ENCODE measurements at regions not wholly inside any gene's neighbourhood (a gene's known extent, or its start where the extent isn't known, plus 50 kb on each side); places are given as distances from the start of the nearest gene placed in this dataset.
"Not testable (repeated sequence)": the region's sequence is repeated elsewhere in the genome, so short reads cannot be mapped to it uniquely, and the experiment has no call there.

DNA sequence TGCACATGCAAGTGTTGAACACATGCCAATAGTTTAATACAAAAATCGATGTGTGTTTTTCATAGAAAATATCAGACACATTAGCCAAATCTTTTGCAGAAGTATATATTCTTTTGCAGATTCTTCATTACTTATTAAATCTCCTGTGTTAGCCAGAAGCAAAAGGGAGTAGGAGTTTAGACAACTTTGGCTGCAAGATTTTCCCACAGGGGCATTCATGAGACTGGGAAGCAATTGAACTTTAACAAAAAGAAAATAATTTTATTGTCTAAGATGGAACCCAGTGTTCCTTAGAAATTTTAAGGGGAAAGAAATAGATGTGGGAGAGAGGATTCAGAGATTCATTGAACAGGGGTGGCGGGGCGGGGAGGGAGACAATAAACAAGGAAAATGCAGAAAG, 1336.0 kb downstream of the GATA3 start:
- Histone ChIP-seq H3K36me3 (ENCODE audit: control insufficient read depth in 4 of 4, insufficient read depth in 3 of 4, low read depth in 1 of 4, low read length in 3 of 4) (no peaks in the 10 kb centered on the region), H3K27ac (ENCODE audit: low read depth in 1 of 2, low read length in 2 of 2) (no peak overlapping the region), H3K27me3 (ENCODE audit: control insufficient read depth in 4 of 4, insufficient read depth in 4 of 4, low read length in 3 of 4) (peaks cover 0 to under 1% (median 0%) of the 10 kb centered on the region in 4 donors), H3K9ac (ENCODE audit: low read depth in 1 of 2, low read length in 2 of 2) (no peak overlapping the region), H3K9me3 (ENCODE audit: control insufficient read depth in 4 of 4, low read length in 3 of 4) (no peaks in the 10 kb centered on the region), H3K4me1 (ENCODE audit: control insufficient read depth in 4 of 4, insufficient read depth in 4 of 4, low read length in 3 of 4) (no peaks in the 10 kb centered on the region), H3K4me3 (ENCODE audit: low read depth in 1 of 3, low read length in 3 of 3) (no peak overlapping the region)
- TF ChIP-seq REST (IDR thresholded peaks at IDR 0.05) (no peak), MAX (IDR thresholded peaks at IDR 0.05) (no peak), FOXA2 (IDR thresholded peaks at IDR 0.05) (no peak), GABPA (IDR thresholded peaks at IDR 0.05 in 1 of 2, conservative IDR thresholded peaks at IDR 0.05 in 1 of 2) (no peak), JUND (IDR thresholded peaks at IDR 0.05) (no peak), FOXA1 (IDR thresholded peaks at IDR 0.05) (no peak), HNF4G (IDR thresholded peaks at IDR 0.05) (no peak), TAF1 (conservative IDR thresholded peaks at IDR 0.05) (no peak), NR2F2 (IDR thresholded peaks at IDR 0.05) (no peak), RAD21 (IDR thresholded peaks at IDR 0.05) (no peak)
- TF ChIP-seq, protein P1, sequence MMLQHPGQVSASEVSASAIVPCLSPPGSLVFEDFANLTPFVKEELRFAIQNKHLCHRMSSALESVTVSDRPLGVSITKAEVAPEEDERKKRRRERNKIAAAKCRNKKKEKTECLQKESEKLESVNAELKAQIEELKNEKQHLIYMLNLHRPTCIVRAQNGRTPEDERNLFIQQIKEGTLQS (IDR thresholded peaks at IDR 0.05) = no peak
- TF ChIP-seq, protein P2, sequence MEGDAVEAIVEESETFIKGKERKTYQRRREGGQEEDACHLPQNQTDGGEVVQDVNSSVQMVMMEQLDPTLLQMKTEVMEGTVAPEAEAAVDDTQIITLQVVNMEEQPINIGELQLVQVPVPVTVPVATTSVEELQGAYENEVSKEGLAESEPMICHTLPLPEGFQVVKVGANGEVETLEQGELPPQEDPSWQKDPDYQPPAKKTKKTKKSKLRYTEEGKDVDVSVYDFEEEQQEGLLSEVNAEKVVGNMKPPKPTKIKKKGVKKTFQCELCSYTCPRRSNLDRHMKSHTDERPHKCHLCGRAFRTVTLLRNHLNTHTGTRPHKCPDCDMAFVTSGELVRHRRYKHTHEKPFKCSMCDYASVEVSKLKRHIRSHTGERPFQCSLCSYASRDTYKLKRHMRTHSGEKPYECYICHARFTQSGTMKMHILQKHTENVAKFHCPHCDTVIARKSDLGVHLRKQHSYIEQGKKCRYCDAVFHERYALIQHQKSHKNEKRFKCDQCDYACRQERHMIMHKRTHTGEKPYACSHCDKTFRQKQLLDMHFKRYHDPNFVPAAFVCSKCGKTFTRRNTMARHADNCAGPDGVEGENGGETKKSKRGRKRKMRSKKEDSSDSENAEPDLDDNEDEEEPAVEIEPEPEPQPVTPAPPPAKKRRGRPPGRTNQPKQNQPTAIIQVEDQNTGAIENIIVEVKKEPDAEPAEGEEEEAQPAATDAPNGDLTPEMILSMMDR (IDR thresholded peaks at IDR 0.05; ENCODE audit: low read depth, low read length, missing input control) = no peak
- DNase-seq (ENCODE audit: low spot score) = no peak
- WGBS = 82% methylated on average over 3 of the region's 3 CpGs

DNA sequence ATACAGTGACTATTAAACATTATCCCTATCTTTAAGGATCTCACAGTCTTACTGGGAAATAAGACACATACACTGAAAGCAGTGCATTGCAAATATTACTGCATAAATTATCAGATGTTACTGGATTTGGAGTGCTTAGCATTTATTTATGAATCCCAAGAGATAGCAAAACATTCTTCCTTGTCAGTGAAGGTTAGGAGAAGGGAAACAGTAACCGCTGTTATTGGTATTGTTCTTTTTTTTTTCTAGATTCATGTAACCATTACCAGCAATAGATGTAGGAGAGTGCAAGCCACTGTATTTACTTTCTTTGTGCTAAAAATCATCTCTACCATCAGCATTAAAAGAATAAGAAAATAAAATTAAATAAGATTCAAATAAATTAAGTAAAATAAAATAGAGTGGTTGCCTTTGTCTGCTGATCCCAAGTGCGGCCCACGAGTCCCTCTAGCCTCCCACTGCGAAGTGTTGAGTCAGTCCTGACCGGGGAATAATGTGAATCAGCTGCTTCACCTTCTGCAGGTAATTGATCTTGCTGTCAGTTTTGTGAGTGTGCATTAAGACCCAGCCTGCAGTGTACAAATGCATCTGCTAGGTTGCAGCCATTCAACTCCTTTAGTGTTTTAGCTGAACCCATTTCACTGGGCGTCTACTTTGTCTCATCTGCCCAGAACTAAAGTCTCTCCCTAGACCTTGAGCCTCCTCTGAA, 1344.9 kb downstream of the GATA3 start:
- no peaks in the 10 kb centered on the region for H3K4me1 ChIP-seq (ENCODE audit: control insufficient read depth in 4 of 4, insufficient read depth in 4 of 4, low read length in 3 of 4)
- no peak overlapping the region for H3K9ac ChIP-seq (ENCODE audit: low read depth in 1 of 2, low read length in 2 of 2)
- no peaks in the 10 kb centered on the region for H3K9me3 ChIP-seq (ENCODE audit: control insufficient read depth in 4 of 4, low read length in 3 of 4)
- TF ChIP-seq HNF4G (IDR thresholded peaks at IDR 0.05) = no peak
- TF ChIP-seq EGR1 (IDR thresholded peaks at IDR 0.05; ENCODE audit: low read depth in 2 of 2) = no peak
- TF ChIP-seq TAF1 (conservative IDR thresholded peaks at IDR 0.05) = no peak
- TF ChIP-seq, protein P1 (IDR thresholded peaks at IDR 0.05) = no peak
- TF ChIP-seq YY1 (IDR thresholded peaks at IDR 0.05) = no peak
- TF ChIP-seq, protein P3, sequence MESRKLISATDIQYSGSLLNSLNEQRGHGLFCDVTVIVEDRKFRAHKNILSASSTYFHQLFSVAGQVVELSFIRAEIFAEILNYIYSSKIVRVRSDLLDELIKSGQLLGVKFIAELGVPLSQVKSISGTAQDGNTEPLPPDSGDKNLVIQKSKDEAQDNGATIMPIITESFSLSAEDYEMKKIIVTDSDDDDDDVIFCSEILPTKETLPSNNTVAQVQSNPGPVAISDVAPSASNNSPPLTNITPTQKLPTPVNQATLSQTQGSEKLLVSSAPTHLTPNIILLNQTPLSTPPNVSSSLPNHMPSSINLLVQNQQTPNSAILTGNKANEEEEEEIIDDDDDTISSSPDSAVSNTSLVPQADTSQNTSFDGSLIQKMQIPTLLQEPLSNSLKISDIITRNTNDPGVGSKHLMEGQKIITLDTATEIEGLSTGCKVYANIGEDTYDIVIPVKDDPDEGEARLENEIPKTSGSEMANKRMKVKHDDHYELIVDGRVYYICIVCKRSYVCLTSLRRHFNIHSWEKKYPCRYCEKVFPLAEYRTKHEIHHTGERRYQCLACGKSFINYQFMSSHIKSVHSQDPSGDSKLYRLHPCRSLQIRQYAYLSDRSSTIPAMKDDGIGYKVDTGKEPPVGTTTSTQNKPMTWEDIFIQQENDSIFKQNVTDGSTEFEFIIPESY (IDR thresholded peaks at IDR 0.05) = no peak
- no peak for TF ChIP-seq FOXA1 (IDR thresholded peaks at IDR 0.05)
- TF ChIP-seq, protein P2 (IDR thresholded peaks at IDR 0.05; ENCODE audit: low read depth, low read length, missing input control) = no peak
- TF ChIP-seq RAD21 (IDR thresholded peaks at IDR 0.05) = no peak
- H3K36me3 ChIP-seq (ENCODE audit: control insufficient read depth in 4 of 4, insufficient read depth in 3 of 4, low read depth in 1 of 4, low read length in 3 of 4) = no peaks in the 10 kb centered on the region
- no peak for DNase-seq (ENCODE audit: low spot score)
- no peak overlapping the region for H3K27ac ChIP-seq (ENCODE audit: low read depth in 1 of 2, low read length in 2 of 2)
- 74% methylated on average over 6 of the region's 6 CpGs for WGBS
- peaks cover 0 to 2% (median 0%) of the 10 kb centered on the region in 4 donors for H3K27me3 ChIP-seq (ENCODE audit: control insufficient read depth in 4 of 4, insufficient read depth in 4 of 4, low read length in 3 of 4)
- H3K4me3 ChIP-seq (ENCODE audit: low read depth in 1 of 3, low read length in 3 of 3) = no peak overlapping the region

GRCh38 chr10:9402067-9402466, 1347.6 kb downstream of the GATA3 start:
- not testable (repeated sequence) for DNase-seq (ENCODE audit: low spot score); H3K36me3 ChIP-seq (ENCODE audit: control insufficient read depth in 4 of 4, insufficient read depth in 3 of 4, low read depth in 1 of 4, low read length in 3 of 4); H3K4me3 ChIP-seq (ENCODE audit: low read depth in 1 of 3, low read length in 3 of 3); H3K9ac ChIP-seq (ENCODE audit: low read depth in 1 of 2, low read length in 2 of 2); H3K9me3 ChIP-seq (ENCODE audit: control insufficient read depth in 4 of 4, low read length in 3 of 4); H3K27me3 ChIP-seq (ENCODE audit: control insufficient read depth in 4 of 4, insufficient read depth in 4 of 4, low read length in 3 of 4); H3K27ac ChIP-seq (ENCODE audit: low read depth in 1 of 2, low read length in 2 of 2); H3K4me1 ChIP-seq (ENCODE audit: control insufficient read depth in 4 of 4, insufficient read depth in 4 of 4, low read length in 3 of 4)
- WGBS = 83% methylated on average over 11 of the region's 11 CpGs
